ENCODE measurements at regions not wholly inside any gene's neighbourhood (a gene's known extent, or its start where the extent isn't known, plus 50 kb on each side); places are given as distances from the start of the nearest gene placed in this dataset.

DNA sequence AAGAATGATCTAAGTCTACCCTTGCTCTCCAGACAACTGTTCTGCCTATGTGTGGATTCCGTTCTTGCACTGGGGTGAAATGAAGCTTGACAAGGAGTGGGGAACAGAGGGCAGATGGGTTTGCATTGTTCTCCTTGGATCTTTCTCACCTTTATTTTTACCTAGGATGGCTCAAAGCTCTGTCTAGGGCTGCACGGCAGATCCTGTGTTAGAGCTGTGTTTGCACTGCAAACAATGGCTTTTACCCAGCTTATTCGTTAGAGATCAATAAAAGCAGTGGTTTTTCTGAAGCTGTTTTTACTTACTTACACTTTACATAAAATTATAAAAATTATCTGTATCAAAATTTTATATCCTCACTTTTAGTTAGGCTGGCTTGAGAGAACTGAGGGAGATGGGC lies 105.1 kb downstream of the LRIG3 start:
- DNase-seq (ENCODE audit: low read depth, low spot score) (no peak), ATAC-seq (no peak)
- no peaks in the 10 kb centered on the region for H3K36me3 ChIP-seq (ENCODE audit: control insufficient read depth in 1 of 2, insufficient read depth in 2 of 2, low read length in 2 of 2)
- H2AFZ ChIP-seq (ENCODE audit: low read depth, low read length, poor library complexity, severe bottlenecking): no peak overlapping the region
- TF ChIP-seq, protein P1, sequence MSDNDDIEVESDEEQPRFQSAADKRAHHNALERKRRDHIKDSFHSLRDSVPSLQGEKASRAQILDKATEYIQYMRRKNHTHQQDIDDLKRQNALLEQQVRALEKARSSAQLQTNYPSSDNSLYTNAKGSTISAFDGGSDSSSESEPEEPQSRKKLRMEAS (IDR thresholded peaks at IDR 0.05): no peak
- TF ChIP-seq SRF (IDR thresholded peaks at IDR 0.05; ENCODE audit: low read depth) (no peak), ZFX (IDR thresholded peaks at IDR 0.05) (no peak), EGR1 (IDR thresholded peaks at IDR 0.05; ENCODE audit: low read depth) (no peak), ELF1 (IDR thresholded peaks at IDR 0.05; ENCODE audit: borderline replicate concordance, low read depth) (no peak), YY1 (IDR thresholded peaks at IDR 0.05; ENCODE audit: extremely low read depth, insufficient replicate concordance, low read depth, low read length) (no peak), RAD21 (IDR thresholded peaks at IDR 0.05; ENCODE audit: low read depth) (no peak), EZH2 (IDR thresholded peaks at IDR 0.05) (no peak), FOSL1 (IDR thresholded peaks at IDR 0.05; ENCODE audit: low read depth) (no peak), SIN3A (IDR thresholded peaks at IDR 0.05; ENCODE audit: low read depth) (no peak), SP1 (IDR thresholded peaks at IDR 0.05; ENCODE audit: low read depth) (no peak), JUND (IDR thresholded peaks at IDR 0.05) (no peak), TCF7L2 (IDR thresholded peaks at IDR 0.05; ENCODE audit: borderline replicate concordance, extremely low read depth, insufficient read depth, insufficient read length) (no peak), CEBPB (IDR thresholded peaks at IDR 0.05; ENCODE audit: low read depth) (no peak)
- TF ChIP-seq, protein P2, sequence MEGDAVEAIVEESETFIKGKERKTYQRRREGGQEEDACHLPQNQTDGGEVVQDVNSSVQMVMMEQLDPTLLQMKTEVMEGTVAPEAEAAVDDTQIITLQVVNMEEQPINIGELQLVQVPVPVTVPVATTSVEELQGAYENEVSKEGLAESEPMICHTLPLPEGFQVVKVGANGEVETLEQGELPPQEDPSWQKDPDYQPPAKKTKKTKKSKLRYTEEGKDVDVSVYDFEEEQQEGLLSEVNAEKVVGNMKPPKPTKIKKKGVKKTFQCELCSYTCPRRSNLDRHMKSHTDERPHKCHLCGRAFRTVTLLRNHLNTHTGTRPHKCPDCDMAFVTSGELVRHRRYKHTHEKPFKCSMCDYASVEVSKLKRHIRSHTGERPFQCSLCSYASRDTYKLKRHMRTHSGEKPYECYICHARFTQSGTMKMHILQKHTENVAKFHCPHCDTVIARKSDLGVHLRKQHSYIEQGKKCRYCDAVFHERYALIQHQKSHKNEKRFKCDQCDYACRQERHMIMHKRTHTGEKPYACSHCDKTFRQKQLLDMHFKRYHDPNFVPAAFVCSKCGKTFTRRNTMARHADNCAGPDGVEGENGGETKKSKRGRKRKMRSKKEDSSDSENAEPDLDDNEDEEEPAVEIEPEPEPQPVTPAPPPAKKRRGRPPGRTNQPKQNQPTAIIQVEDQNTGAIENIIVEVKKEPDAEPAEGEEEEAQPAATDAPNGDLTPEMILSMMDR (IDR thresholded peaks at IDR 0.05 in 2 of 3, conservative IDR thresholded peaks at IDR 0.05 in 1 of 3; ENCODE audit: borderline replicate concordance in 1 of 3, insufficient read depth in 1 of 3, low read depth in 2 of 3, low read length in 2 of 3): no peak
- TF ChIP-seq, protein P3, sequence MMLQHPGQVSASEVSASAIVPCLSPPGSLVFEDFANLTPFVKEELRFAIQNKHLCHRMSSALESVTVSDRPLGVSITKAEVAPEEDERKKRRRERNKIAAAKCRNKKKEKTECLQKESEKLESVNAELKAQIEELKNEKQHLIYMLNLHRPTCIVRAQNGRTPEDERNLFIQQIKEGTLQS (IDR thresholded peaks at IDR 0.05): no peak
- TF ChIP-seq, protein P4, sequence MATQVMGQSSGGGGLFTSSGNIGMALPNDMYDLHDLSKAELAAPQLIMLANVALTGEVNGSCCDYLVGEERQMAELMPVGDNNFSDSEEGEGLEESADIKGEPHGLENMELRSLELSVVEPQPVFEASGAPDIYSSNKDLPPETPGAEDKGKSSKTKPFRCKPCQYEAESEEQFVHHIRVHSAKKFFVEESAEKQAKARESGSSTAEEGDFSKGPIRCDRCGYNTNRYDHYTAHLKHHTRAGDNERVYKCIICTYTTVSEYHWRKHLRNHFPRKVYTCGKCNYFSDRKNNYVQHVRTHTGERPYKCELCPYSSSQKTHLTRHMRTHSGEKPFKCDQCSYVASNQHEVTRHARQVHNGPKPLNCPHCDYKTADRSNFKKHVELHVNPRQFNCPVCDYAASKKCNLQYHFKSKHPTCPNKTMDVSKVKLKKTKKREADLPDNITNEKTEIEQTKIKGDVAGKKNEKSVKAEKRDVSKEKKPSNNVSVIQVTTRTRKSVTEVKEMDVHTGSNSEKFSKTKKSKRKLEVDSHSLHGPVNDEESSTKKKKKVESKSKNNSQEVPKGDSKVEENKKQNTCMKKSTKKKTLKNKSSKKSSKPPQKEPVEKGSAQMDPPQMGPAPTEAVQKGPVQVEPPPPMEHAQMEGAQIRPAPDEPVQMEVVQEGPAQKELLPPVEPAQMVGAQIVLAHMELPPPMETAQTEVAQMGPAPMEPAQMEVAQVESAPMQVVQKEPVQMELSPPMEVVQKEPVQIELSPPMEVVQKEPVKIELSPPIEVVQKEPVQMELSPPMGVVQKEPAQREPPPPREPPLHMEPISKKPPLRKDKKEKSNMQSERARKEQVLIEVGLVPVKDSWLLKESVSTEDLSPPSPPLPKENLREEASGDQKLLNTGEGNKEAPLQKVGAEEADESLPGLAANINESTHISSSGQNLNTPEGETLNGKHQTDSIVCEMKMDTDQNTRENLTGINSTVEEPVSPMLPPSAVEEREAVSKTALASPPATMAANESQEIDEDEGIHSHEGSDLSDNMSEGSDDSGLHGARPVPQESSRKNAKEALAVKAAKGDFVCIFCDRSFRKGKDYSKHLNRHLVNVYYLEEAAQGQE (IDR thresholded peaks at IDR 0.05; ENCODE audit: low read depth): no peak
- TF ChIP-seq, protein P5, sequence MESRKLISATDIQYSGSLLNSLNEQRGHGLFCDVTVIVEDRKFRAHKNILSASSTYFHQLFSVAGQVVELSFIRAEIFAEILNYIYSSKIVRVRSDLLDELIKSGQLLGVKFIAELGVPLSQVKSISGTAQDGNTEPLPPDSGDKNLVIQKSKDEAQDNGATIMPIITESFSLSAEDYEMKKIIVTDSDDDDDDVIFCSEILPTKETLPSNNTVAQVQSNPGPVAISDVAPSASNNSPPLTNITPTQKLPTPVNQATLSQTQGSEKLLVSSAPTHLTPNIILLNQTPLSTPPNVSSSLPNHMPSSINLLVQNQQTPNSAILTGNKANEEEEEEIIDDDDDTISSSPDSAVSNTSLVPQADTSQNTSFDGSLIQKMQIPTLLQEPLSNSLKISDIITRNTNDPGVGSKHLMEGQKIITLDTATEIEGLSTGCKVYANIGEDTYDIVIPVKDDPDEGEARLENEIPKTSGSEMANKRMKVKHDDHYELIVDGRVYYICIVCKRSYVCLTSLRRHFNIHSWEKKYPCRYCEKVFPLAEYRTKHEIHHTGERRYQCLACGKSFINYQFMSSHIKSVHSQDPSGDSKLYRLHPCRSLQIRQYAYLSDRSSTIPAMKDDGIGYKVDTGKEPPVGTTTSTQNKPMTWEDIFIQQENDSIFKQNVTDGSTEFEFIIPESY (IDR thresholded peaks at IDR 0.05; ENCODE audit: extremely low read depth, insufficient replicate concordance, low read length): no peak
- no peaks in the 10 kb centered on the region for H4K20me1 ChIP-seq (ENCODE audit: insufficient read depth)
- ChIA-PET RAD21 (ENCODE audit: low non-redundant PET in 1 of 2, low total read pairs in 2 of 2, uncharacterized antibody in 2 of 2, unreplicated experiment in 2 of 2) (no interaction called here), CTCF (no interaction called here), POLR2A (interaction anchor here (0.6 kb wide), 1 partner anchor 123 kb away, joined by 5 read pairs; no protein-coding TSS in a partner anchor)
- H3K27me3 ChIP-seq (ENCODE audit: insufficient read depth, low read length): peaks cover 11% of the 10 kb centered on the region; the same call in 1 of the 2 replicates
- no peaks in the 10 kb centered on the region for H3K79me2 ChIP-seq (ENCODE audit: insufficient read depth, low read length)
- no peak overlapping the region for H3K4me2 ChIP-seq (ENCODE audit: low read length)
- no peak overlapping the region for H3K9ac ChIP-seq (ENCODE audit: low read length)
- no peaks in the 10 kb centered on the region for H3K4me1 ChIP-seq (ENCODE audit: control insufficient read depth in 1 of 2, insufficient read depth in 2 of 2, low read length in 2 of 2)
- H3K9me2 ChIP-seq (ENCODE audit: insufficient read depth): no peaks in the 10 kb centered on the region
- H3K27ac ChIP-seq (ENCODE audit: low read depth, low read length): no peak overlapping the region
- no TSS peak for BruUV-seq (replicated peaks)
- no peaks in the 10 kb centered on the region for H3K9me3 ChIP-seq (ENCODE audit: control insufficient read depth in 1 of 2, insufficient read depth in 1 of 2, low read depth in 1 of 2, low read length in 2 of 2)
- no peak overlapping the region for H3K4me3 ChIP-seq (replicated peaks in 1 of 2; ENCODE audit: low read depth in 1 of 2, low read length in 2 of 2)
- intact Hi-C loops (cut with micrococcal nuclease): no loop called here
